Astrocyte of the spinal cord (primary cell): ENCODE measurements at regions not wholly inside any gene's neighbourhood (a gene's known extent, or its start where the extent isn't known, plus 50 kb on each side); places are given as distances from the start of the nearest gene placed in this dataset.

Source experiments
- DNase-seq: peaks from one replicate; pipeline ENCODE4 v3.0.0; 2011; ENCODE audit warnings: low read depth, low spot score
- H3K4me3 ChIP-seq: 2 replicates; pipeline ENCODE4 v1.5.1; 2011; ENCODE audit warnings: low read depth, mild to moderate bottlenecking, low read length, moderate library complexity
- CTCF ChIP-seq: IDR thresholded peaks from 2 replicates; pipeline ENCODE4 v1.5.1; 2012; ENCODE audit warnings: low read depth, mild to moderate bottlenecking, low read length, inconsistent platforms
- in situ Hi-C: cut with HindIII; loops from 2 replicates; pipeline ENCODE4 v1.10.0; 2017; ENCODE audit warnings: low sequenced_read_pairs

- peak; percentile 65 for DNase-seq
- in situ Hi-C loops = no loop called here
- H3K4me3 ChIP-seq = no peak overlapping the region
- no peak for TF ChIP-seq CTCF
Observed at GRCh38 chr10:121654021-121654545, 55.8 kb upstream of the FGFR2 start.

- no peak for TF ChIP-seq CTCF
- no peak overlapping the region for H3K4me3 ChIP-seq
- no peak for DNase-seq
- in situ Hi-C loops = no loop called here
Observed at GRCh38 chr10:121653608-121654007, 55.4 kb upstream of the FGFR2 start.

- DNase-seq = no peak
- H3K4me3 ChIP-seq = no peak overlapping the region
- TF ChIP-seq CTCF = no peak
- in situ Hi-C loops = no loop called here
Observed at GRCh38 chr10:121648493-121648892, 50.2 kb upstream of the FGFR2 start.

DNA sequence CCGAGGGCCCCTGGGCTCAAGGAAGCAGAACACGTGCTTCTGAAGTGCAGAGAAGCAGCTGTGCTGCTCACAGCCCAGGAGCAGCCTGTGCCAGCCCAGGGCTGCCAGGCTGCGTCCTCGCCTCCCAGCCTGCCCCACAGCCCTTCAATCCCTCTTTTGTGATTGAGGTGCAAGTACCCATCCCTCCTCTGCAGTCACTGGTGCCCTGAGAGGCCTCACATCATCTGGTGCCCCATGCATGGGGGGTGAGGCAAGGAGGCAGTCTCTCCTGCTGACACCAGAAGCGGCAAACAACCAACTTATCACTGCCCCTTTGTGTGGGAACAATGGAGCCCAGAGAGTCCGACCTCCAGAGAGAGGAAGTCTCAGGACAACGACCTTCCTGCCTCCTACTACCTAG lies 49.8 kb upstream of the FGFR2 start:
- no peak overlapping the region for H3K4me3 ChIP-seq
- no peak for DNase-seq
- in situ Hi-C loops = no loop called here
- TF ChIP-seq CTCF = no peak
